ENCODE measurements at regions not wholly inside any gene's neighbourhood (a gene's known extent, or its start where the extent isn't known, plus 50 kb on each side); places are given as distances from the start of the nearest gene placed in this dataset.

DNA sequence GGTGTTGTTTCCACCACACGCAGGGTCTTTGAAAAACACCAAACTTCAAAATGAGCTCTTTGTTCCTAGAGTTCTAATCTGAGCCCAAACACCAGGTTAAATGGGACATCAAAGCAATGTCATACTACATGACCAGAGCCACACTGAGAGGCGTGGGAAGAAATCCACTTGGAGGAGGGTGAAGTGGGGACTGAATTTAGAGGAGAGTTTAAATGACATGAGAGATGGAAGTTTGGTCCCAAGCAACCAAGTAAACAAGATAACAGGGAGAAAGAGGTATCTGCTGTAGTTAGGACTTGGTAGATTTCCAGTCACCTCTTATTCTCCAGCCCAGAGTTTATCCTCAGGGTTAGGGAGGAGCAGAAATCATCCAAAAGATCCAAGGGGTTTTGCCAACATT, 290.9 kb upstream of the FAM78B start:
- Histone ChIP-seq H2BK12ac (ENCODE audit: insufficient read length, low read depth, low read length) (no peak overlapping the region), H4K5ac (ENCODE audit: insufficient read length, low read depth, low read length) (no peak overlapping the region), H2BK20ac (ENCODE audit: low read depth, low read length, poor library complexity, severe bottlenecking) (no peak overlapping the region), H3K79me1 (ENCODE audit: insufficient read depth, low read depth, low read length, poor library complexity, severe bottlenecking) (no peaks in the 10 kb centered on the region), H2BK120ac (ENCODE audit: low read depth, low read length, poor library complexity, severe bottlenecking) (no peak overlapping the region), H2AK5ac (ENCODE audit: insufficient read length, low read length) (no peak overlapping the region), H3K4me1 (ENCODE audit: insufficient read depth, low read length) (no peaks in the 10 kb centered on the region), H2BK5ac (ENCODE audit: insufficient read length, low read length) (no peak overlapping the region), H3K27me3 (ENCODE audit: insufficient read depth, low read length) (no peaks in the 10 kb centered on the region), H3K4me2 (ENCODE audit: insufficient read depth, insufficient read length, low read length) (no peak overlapping the region), H3K23me2 (ENCODE audit: insufficient read length, low read depth, low read length, poor library complexity, severe bottlenecking) (no peaks in the 10 kb centered on the region), H4K91ac (ENCODE audit: insufficient read length, low read depth, low read length) (no peak overlapping the region), H4K20me1 (ENCODE audit: control insufficient read depth, insufficient read depth, insufficient read length) (no peaks in the 10 kb centered on the region), H3K79me2 (ENCODE audit: insufficient read depth, low read length) (no peaks in the 10 kb centered on the region), H2AFZ (ENCODE audit: low read length) (no peak overlapping the region), H3K9ac (ENCODE audit: extremely low read depth, insufficient read length, low read length) (no peak overlapping the region), H3K27ac (ENCODE audit: insufficient read length, low read depth, low read length) (no peak overlapping the region), H3K14ac (ENCODE audit: insufficient read depth, low read length) (no peak overlapping the region), H4K8ac (replicated peaks; ENCODE audit: insufficient read length, low read depth, low read length) (no peak overlapping the region), H2BK15ac (ENCODE audit: low read depth, low read length) (no peak overlapping the region), H3K9me3 (ENCODE audit: control insufficient read depth, low read depth, low read length) (no peaks in the 10 kb centered on the region), H3K56ac (ENCODE audit: insufficient read length, low read depth, low read length) (no peak overlapping the region), H3K23ac (ENCODE audit: insufficient read length, low read depth, low read length) (no peak overlapping the region), H3K4ac (ENCODE audit: low read depth, low read length) (no peak overlapping the region), H3K18ac (ENCODE audit: insufficient read length, low read depth, low read length) (no peak overlapping the region), H3T11ph (ENCODE audit: low read length) (no peak overlapping the region)
- no peak for DNase-seq
- Mint-ChIP-seq H3K27me3 (ENCODE audit: low read depth) (peaks cover 2% of the 10 kb centered on the region; the same call in 1 of the 2 replicates), H3K9me3 (no peaks in the 10 kb centered on the region), H3K27ac (no peak overlapping the region), H3K4me3 (no peak overlapping the region), H3K36me3 (ENCODE audit: insufficient read depth in 1 of 3, low read depth in 3 of 3) (no peaks in the 10 kb centered on the region), H3K4me1 (no peaks in the 10 kb centered on the region)
- WGBS (ENCODE audit: extremely low coverage, insufficient read length, low lambda C conversion rate): no CpG with 5 or more reads among the region's 2 CpGs
- TF ChIP-seq, protein P1, sequence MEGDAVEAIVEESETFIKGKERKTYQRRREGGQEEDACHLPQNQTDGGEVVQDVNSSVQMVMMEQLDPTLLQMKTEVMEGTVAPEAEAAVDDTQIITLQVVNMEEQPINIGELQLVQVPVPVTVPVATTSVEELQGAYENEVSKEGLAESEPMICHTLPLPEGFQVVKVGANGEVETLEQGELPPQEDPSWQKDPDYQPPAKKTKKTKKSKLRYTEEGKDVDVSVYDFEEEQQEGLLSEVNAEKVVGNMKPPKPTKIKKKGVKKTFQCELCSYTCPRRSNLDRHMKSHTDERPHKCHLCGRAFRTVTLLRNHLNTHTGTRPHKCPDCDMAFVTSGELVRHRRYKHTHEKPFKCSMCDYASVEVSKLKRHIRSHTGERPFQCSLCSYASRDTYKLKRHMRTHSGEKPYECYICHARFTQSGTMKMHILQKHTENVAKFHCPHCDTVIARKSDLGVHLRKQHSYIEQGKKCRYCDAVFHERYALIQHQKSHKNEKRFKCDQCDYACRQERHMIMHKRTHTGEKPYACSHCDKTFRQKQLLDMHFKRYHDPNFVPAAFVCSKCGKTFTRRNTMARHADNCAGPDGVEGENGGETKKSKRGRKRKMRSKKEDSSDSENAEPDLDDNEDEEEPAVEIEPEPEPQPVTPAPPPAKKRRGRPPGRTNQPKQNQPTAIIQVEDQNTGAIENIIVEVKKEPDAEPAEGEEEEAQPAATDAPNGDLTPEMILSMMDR (conservative IDR thresholded peaks at IDR 0.05): no peak

Data from H9 (cell line).